HEK293 (cell line): ENCODE measurements at regions not wholly inside any gene's neighbourhood (a gene's known extent, or its start where the extent isn't known, plus 50 kb on each side); places are given as distances from the start of the nearest gene placed in this dataset.

Experiments
- CTCF ChIA-PET: fragments of 350-600 bp; formaldehyde crosslinking; extraction: SDS; loops from one replicate; lab custom pipeline; 2021; ENCODE audit warnings: antibody characterized with exemption; lab: Yijun Ruan, JAX
- POLR2A ChIA-PET: fragments of 300-600 bp; formaldehyde crosslinking; extraction: SDS; loops from one replicate; lab custom pipeline; 2020; ENCODE audit warnings: antibody characterized with exemption, inconsistent platforms; lab: Yijun Ruan, JAX
- H3K27ac ChIP-seq: fragments of 200-500 bp; sonication (Bioruptor generic); 2 replicates; pipeline ENCODE4 v1.5.1; 2014; ENCODE audit warnings: low read depth, low read length, control low read depth, inconsistent platforms; ENCODE audit errors: extremely low read depth
- H3K36me3 ChIP-seq, 2 experiments: fragments of 200-500 bp in 1 of 2; sonication (Bioruptor generic) in 1 of 2; 1 replicate in 1 of 2; 2 replicates in 1 of 2; pipeline ENCODE4 v1.5.1; 2014 to 2017; ENCODE audit warnings: inconsistent platforms in 2 of 2, low read length in 2 of 2; ENCODE audit not compliant: control insufficient read depth in 2 of 2, insufficient read depth in 1 of 2
- H3K4me1 ChIP-seq: fragments of 200-500 bp; sonication (Bioruptor generic); 2 replicates; pipeline ENCODE4 v1.5.1; 2014; ENCODE audit warnings: mild to moderate bottlenecking, low read length, inconsistent platforms; ENCODE audit not compliant: control insufficient read depth, insufficient read depth
- H3K4me3 ChIP-seq: 2 replicates; pipeline ENCODE4 v1.5.1; 2011; ENCODE audit warnings: low read depth, mild to moderate bottlenecking, control low read depth, low read length, moderate library complexity
- H3K9me3 ChIP-seq: fragments of 200-500 bp; sonication (Bioruptor generic); 2 replicates; pipeline ENCODE4 v1.5.1; 2014; ENCODE audit warnings: low read depth, low read length, inconsistent platforms; ENCODE audit not compliant: control insufficient read depth, insufficient read depth
- KLF10 ChIP-seq: fragments of 450-650 bp; IDR thresholded peaks from 2 replicates; pipeline ENCODE4 v1.5.1; 2018; ENCODE audit warnings: missing biosample characterization, mild to moderate bottlenecking, missing genetic modification characterization
- MYNN ChIP-seq: fragments of 450-650 bp; formaldehyde crosslinking; IDR thresholded peaks from 2 replicates; pipeline ENCODE4 v1.5.1; 2016; ENCODE audit warnings: missing biosample characterization, missing genetic modification characterization, borderline replicate concordance
- RBAK ChIP-seq: fragments of 450-650 bp; formaldehyde crosslinking; IDR thresholded peaks from 2 replicates; pipeline ENCODE4 v1.5.1; 2016; ENCODE audit warnings: missing biosample characterization, missing genetic modification characterization
- SCRT1 ChIP-seq: fragments of 450-650 bp; formaldehyde crosslinking; IDR thresholded peaks from 2 replicates; pipeline ENCODE4 v1.5.1; 2016; ENCODE audit warnings: missing biosample characterization, missing genetic modification characterization, borderline replicate concordance
- ZBTB21 ChIP-seq: fragments of 450-650 bp; formaldehyde crosslinking; IDR thresholded peaks from 2 replicates; pipeline ENCODE4 v1.5.1; 2017; ENCODE audit warnings: missing biosample characterization, missing genetic modification characterization
- ZBTB8A ChIP-seq: fragments of 450-650 bp; formaldehyde crosslinking; IDR thresholded peaks from 2 replicates; pipeline ENCODE4 v1.5.1; 2016; ENCODE audit warnings: missing biosample characterization, missing genetic modification characterization
- ZIC2 ChIP-seq: fragments of 450-650 bp; formaldehyde crosslinking; IDR thresholded peaks from 2 replicates; pipeline ENCODE4 v1.5.1; 2016; ENCODE audit warnings: missing biosample characterization, missing genetic modification characterization
- ZNF211 ChIP-seq: fragments of 450-650 bp; formaldehyde crosslinking; IDR thresholded peaks from 2 replicates; pipeline ENCODE4 v1.5.1; 2016; ENCODE audit warnings: low read depth, missing biosample characterization, missing genetic modification characterization
- ZNF311 ChIP-seq: fragments of 450-650 bp; formaldehyde crosslinking; IDR thresholded peaks from 2 replicates; pipeline ENCODE4 v1.5.1; 2017; ENCODE audit warnings: missing biosample characterization, missing genetic modification characterization, borderline replicate concordance
- ZNF354C ChIP-seq: fragments of 450-650 bp; formaldehyde crosslinking; IDR thresholded peaks from 2 replicates; pipeline ENCODE4 v1.5.1; 2016; ENCODE audit warnings: missing biosample characterization, missing genetic modification characterization, low read depth, borderline replicate concordance
- ZNF404 ChIP-seq: fragments of 450-650 bp; formaldehyde crosslinking; IDR thresholded peaks from 2 replicates; pipeline ENCODE4 v1.5.1; 2017; ENCODE audit warnings: missing biosample characterization, missing genetic modification characterization
- ZNF513 ChIP-seq: fragments of 450-650 bp; IDR thresholded peaks from 2 replicates; pipeline ENCODE4 v1.5.1; 2018; ENCODE audit warnings: missing biosample characterization, missing genetic modification characterization
- ZNF548 ChIP-seq: fragments of 450-650 bp; formaldehyde crosslinking; IDR thresholded peaks from 2 replicates; pipeline ENCODE4 v1.5.1; 2016; ENCODE audit warnings: missing biosample characterization, missing genetic modification characterization
- ZNF560 ChIP-seq: fragments of 450-650 bp; formaldehyde crosslinking; IDR thresholded peaks from 2 replicates; pipeline ENCODE4 v1.5.1; 2017; ENCODE audit warnings: missing biosample characterization, missing genetic modification characterization, borderline replicate concordance
- ZNF585B ChIP-seq: fragments of 450-650 bp; formaldehyde crosslinking; IDR thresholded peaks from 2 replicates; pipeline ENCODE4 v1.5.1; 2016; ENCODE audit warnings: missing biosample characterization, missing genetic modification characterization
- ZNF623 ChIP-seq: fragments of 450-650 bp; formaldehyde crosslinking; IDR thresholded peaks from 2 replicates; pipeline ENCODE4 v1.5.1; 2016; ENCODE audit warnings: missing biosample characterization, missing genetic modification characterization
- ZNF629 ChIP-seq: fragments of 450-650 bp; formaldehyde crosslinking; IDR thresholded peaks from 2 replicates; pipeline ENCODE4 v1.5.1; 2017; ENCODE audit warnings: missing biosample characterization, missing genetic modification characterization
- ZNF664 ChIP-seq: fragments of 450-650 bp; formaldehyde crosslinking; IDR thresholded peaks from 2 replicates; pipeline ENCODE4 v1.5.1; 2016; ENCODE audit warnings: missing biosample characterization, missing genetic modification characterization
- ZSCAN23 ChIP-seq: fragments of 450-650 bp; formaldehyde crosslinking; IDR thresholded peaks from 2 replicates; pipeline ENCODE4 v1.5.1; 2016; ENCODE audit warnings: missing biosample characterization, missing genetic modification characterization

GRCh38 chr1:59223989-59224634, 72.8 kb upstream of the FGGY start:
- Histone ChIP-seq H3K4me1 (no peaks in the 10 kb centered on the region), H3K4me3 (no peak overlapping the region), H3K36me3 (no peaks in the 10 kb centered on the region), H3K9me3 (no peaks in the 10 kb centered on the region), H3K27ac (no peak overlapping the region)
- POLR2A ChIA-PET: interaction anchor here (1.2 kb wide), 1 partner anchor 440 kb away, joined by 3 read pairs; the partner anchor contains the start of gene JUN
- CTCF ChIA-PET: interaction anchor here (0.6 to 1.3 kb wide), 2 partner anchors 9 to 33 kb away, joined by 3 to 4 read pairs; no protein-coding TSS in a partner anchor
- TF ChIP-seq ZIC2: peak; percentile 86
- TF ChIP-seq ZNF354C: no peak

GRCh38 chr1:59225594-59226316, 71.1 kb upstream of the FGGY start:
- Histone ChIP-seq H3K4me1 (no peaks in the 10 kb centered on the region), H3K36me3 (no peaks in the 10 kb centered on the region), H3K27ac (no peak overlapping the region), H3K9me3 (no peaks in the 10 kb centered on the region), H3K4me3 (no peak overlapping the region)
- ChIA-PET POLR2A (no interaction called here), CTCF (no interaction called here)
- TF ChIP-seq ZNF548 (tag by site-specific recombination): no peak
- peak; percentile 51; the same call in 1 of the 2 replicates for TF ChIP-seq ZNF664 (tag by site-specific recombination)
- TF ChIP-seq MYNN (tag by site-specific recombination): no peak

GRCh38 chr1:59229138-59229537, 67.8 kb upstream of the FGGY start:
- Histone ChIP-seq H3K4me1 (peaks cover 4% of the 10 kb centered on the region; the same call in 1 of the 2 replicates), H3K36me3 (no peaks in the 10 kb centered on the region), H3K4me3 (no peak overlapping the region), H3K27ac (no peak overlapping the region), H3K9me3 (no peaks in the 10 kb centered on the region)
- ChIA-PET POLR2A (no interaction called here), CTCF (no interaction called here)
- no peak for TF ChIP-seq ZNF585B (tag by site-specific recombination)
- no peak for TF ChIP-seq ZSCAN23 (tag by site-specific recombination)
- TF ChIP-seq ZNF404 (tag by site-specific recombination): no peak
- TF ChIP-seq ZNF623 (tag by site-specific recombination): no peak
- no peak for TF ChIP-seq ZBTB8A (tag by site-specific recombination)
- TF ChIP-seq ZNF311 (tag by site-specific recombination): no peak
- no peak for TF ChIP-seq ZBTB21 (tag by site-specific recombination)
- TF ChIP-seq KLF10 (tag by site-specific recombination): no peak

- POLR2A ChIA-PET: no interaction called here
- CTCF ChIA-PET: interaction anchor here (0.6 kb wide), 1 partner anchor 459 kb away, joined by 3 read pairs; no protein-coding TSS in a partner anchor
These were observed 66.3 kb upstream of the FGGY start for GRCh38 chr1:59230622-59231021.

More at GRCh38 chr1:59230622-59231021, 66.3 kb upstream of the FGGY start:
- H3K4me1 ChIP-seq: peaks cover 4% of the 10 kb centered on the region; the same call in 1 of the 2 replicates
- H3K36me3 ChIP-seq: no peaks in the 10 kb centered on the region
- H3K9me3 ChIP-seq: no peaks in the 10 kb centered on the region
- TF ChIP-seq RBAK (tag by site-specific recombination): no peak
- TF ChIP-seq ZNF629: no peak
- no peak for TF ChIP-seq ZNF560 (tag by site-specific recombination)
- no peak for TF ChIP-seq ZNF513 (tag by site-specific recombination)
- TF ChIP-seq ZNF211: no peak
- no peak for TF ChIP-seq SCRT1
- no peak overlapping the region for H3K27ac ChIP-seq
- H3K4me3 ChIP-seq: no peak overlapping the region
